GM18868 (cell line): ENCODE measurements at regions not wholly inside any gene's neighbourhood (a gene's known extent, or its start where the extent isn't known, plus 50 kb on each side); places are given as distances from the start of the nearest gene placed in this dataset.
"Not testable (repeated sequence)": the region's sequence is repeated elsewhere in the genome, so short reads cannot be mapped to it uniquely, and the experiment has no call there.

Source experiments
- ATAC-seq: cut with Tn5 transposase; IDR thresholded peaks from one replicate; pipeline ENCODE4 v1.9.1; 2021; ENCODE audit warnings: mild to moderate bottlenecking, moderate library complexity; ENCODE audit not compliant: unreplicated experiment

DNA sequence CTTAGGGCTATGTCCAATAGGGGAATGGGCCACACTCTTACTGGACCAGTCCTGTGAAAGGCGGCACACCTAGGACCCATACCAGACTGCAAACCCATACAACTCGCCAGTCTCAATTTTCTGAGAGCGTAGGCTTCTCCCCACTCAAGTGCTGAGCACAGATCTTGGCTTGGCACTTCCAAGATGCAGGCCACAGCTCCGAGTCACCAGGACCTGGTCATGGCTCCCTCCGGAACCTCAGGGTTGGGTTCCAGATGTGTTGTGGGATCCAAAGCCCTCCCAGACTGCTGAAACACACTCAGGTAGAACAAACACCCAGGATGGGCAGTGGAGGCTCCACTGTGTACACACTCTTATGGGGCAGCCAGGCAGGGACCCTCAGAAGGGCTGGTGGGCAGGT lies 103.3 kb downstream of the TMEM144 start:
- ATAC-seq = no peak

DNA sequence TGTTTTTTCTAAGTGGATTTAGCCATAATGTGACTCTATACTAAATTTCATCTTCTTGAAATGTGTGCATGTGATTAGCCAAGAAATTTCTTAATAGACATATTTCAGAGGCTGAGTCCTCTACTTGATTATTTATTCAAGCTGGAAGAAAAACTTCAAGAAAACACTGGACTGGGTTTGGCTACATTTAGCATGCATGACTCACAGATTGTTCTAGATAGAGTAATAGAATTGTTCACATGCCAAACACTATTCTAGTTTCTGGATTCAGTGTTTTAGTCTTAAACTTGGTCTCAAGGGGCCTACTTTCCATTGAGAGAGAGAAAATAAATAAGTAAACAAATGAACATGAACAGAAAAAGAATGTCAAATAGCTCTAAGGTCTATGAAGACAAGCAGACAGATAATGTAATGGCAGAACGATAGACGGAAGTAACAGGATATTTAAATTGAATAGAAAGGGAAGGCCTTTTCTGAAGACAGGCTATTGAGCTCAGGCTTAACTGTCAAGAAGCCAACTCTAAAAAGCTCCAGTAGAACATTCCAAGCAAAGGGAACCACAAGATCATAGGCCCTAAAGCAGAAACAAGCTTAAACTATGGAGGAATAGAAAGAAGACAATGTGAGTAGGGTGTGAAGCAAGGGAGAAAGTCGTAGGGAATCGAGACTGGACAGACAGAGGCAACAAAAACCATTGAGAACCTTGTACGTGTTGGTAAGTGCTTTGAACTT lies 104.6 kb downstream of the TMEM144 start:
- no peak for ATAC-seq

DNA sequence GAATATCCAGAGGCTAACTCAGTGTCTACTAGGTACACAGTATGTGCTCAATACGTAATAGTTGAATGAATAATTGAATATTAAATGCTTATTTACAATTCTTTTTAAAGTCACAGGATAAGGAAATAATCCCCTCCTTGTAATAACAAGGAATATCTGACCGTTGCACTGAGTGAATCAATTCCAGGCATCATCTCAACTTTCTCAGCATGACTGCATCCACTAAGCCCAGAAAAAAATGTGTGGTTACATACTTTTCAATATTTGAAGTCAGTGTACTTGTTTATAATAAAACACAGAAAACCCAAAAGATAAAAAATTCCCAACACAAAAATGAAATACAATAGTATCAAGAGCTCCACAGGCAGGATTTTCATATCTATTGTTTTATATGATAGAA lies 105.4 kb downstream of the TMEM144 start:
- ATAC-seq = no peak

DNA sequence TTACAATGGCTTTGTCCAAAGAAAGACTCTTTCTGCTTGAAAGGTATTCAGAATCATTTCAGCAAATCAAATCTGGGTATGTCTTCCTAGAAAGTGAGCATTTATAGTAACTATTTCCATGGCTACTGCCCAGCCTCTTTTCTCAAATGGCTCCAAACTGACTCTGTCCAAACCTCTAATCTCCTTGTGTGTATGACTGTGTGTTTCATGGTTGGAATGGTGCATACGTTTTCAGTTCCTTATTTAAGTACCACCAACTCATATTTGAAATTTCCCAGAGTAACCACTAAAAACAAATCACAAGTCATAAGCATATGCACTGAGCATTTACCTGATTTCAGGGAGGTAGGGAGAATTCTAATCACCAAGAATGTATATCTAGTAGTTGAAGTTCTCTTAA lies 106.0 kb downstream of the TMEM144 start:
- ATAC-seq = peak; percentile 90

DNA sequence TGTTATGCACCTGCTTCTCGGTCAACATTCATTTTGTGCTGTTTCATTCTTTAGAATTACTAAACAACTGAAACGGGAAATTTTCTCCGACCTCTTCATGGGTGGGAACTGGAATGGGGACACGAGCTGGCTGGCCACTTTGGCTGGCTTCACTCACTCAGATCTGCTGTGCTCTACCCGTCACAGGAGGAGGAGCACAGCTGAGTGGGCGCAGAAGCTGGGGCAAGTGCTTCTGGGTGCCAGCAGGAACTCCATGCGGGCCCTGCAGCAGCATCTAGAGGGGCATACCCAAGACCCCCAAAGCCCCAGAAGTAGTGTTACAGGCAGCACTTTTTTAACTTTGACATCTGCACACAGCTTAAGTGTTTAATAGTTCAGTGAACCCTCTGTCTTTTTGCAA lies 109.6 kb downstream of the TMEM144 start:
- ATAC-seq = no peak

DNA sequence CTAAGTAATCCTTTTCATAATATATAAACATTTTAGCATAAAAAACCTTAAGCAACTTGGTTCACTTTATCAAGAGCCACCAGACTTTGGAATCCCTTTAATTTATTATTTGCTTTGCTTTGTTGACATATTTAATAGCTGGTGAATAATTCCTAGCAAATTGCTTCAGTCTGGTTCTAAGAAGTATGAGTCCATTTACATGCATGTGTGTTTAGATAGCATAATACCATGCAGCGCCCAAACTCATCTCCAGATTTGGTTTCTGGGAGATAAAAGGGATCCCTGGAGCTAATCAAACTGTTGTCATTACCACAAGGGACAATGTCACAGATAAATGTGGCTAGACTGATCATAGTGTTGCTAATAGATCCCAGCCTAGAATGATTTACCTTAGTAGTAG lies 111.8 kb downstream of the TMEM144 start:
- no peak for ATAC-seq

DNA sequence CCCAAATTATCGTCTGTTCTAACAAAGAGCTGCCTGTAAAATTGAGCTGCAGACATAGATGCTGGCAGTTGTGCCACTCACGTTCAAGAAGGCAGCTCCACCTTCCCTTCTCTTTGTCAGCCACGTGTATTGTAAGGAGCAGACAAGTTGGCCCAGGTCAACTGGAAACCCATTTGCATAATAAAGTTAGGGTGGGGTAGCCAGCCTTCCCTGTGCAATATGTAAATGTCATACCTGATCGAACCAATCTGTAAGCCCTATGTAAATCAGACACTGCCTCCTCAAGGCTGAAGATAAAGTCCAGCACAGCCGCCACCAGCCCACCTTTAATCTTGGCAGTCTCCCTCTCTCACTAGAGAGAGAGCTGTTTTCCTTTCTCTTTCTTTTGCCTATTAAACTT lies 117.2 kb downstream of the TMEM144 start:
- no peak for ATAC-seq

DNA sequence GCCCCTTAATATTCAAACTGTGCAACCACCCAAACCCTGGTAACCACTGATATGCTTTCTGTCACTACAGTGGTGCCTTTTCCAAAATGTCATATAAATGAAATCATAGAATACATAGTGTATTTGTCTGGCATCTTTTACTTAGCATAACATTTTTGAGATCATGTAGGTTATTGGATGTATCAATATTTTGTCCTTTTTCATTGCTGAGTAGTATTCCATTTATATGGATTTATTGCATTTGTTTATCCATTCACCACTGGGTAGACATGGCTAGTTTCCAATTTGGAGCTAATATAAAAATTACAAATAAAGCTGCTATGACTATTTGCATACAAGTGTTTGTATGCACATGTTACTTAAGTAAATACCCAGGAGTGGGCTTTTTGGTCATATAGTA lies 121.6 kb downstream of the TMEM144 start:
- no peak for ATAC-seq

DNA sequence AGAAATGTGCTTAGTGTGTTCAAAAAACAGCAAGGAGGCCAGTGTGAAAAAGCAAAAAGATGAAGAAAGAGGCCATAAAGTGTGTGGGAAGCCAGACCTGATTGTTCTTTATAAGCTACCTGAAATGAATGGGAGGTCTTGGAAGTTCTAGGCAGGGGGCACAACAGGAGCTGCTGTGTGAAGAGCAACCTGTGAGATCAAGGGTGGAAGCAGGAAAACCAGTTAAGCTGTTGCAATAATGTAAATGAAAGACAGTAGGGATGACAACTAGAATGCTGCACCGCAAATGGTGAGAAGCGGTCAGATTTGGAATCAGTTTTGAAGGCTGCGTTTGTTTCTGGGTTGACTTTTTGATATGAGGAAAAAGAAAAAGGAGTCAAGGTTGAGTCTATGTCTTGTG lies 123.5 kb downstream of the TMEM144 start:
- ATAC-seq = no peak

DNA sequence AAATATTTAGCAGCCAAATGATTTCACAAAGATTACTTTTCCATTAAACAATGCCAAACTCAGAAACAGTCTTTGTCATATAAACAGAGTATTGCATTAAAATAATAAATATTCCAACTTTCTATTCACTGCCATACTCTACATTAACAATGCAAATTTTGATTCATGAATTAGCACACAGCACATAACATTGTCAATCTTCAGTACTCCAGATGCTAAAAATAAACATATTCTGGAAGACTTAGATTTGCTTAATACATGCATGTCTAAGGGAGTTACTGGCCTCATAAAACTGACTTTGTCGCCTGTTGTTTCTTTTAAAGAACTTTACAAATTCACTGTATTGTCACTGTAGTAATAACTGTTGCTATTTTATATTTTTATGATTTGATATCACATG lies 131.6 kb downstream of the TMEM144 start:
- no peak for ATAC-seq

DNA sequence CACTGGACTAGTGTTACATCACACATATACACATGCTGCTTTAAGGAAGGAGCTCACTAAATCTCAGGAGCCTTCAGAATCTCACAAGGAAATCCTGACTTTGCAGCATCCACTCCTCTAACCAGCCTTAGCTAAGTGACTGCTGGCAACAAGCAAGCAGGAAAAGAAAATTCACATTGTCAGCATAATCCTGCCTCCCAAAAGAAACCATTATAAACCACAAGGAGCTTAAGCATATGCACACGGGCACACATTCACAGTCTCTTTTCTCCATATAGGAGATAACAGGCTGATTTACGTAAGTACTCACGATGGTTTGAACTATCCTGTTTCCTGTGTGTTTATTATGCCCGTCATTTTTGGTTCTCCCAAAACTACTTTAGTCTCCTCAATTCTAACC lies 136.3 kb downstream of the TMEM144 start:
- no peak for ATAC-seq

DNA sequence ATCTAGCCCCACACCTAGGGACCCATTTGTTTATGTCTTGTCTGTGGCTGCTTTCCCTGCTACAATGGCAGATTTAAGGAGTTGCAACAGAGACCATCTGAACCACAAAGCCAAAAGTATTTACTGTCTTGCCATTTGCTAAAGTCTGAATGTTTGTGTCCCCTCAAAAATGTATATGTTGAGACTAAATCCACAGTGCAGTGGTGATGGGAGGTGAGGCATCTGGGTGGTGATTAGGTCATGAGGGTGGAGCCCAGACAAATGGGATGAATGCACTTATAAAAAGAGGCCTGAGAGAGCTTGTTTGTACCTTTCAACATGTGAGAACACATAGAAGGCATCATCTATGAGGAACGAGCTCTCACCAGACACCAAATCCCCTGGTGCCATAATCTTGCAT lies 137.3 kb downstream of the TMEM144 start:
- no peak for ATAC-seq

DNA sequence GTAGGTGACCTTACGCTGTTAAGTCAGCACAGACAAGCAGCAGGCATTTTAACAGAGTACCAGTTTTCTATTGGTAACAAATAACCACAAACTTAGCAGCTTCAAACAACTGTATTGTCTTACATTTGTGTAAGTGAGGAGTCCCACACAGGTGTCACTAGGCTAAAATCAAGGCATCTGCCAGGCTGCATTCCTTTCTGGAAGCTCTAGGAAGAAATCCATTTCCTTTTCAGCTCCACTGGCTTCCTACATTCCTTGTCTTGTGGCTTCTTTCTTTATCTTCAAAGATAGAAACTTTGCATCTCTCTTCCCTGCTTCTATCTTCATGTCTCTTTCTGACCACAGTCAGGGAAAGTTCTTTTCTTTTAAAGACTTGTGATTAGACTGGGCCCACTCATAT lies 139.9 kb downstream of the TMEM144 start:
- no peak for ATAC-seq

DNA sequence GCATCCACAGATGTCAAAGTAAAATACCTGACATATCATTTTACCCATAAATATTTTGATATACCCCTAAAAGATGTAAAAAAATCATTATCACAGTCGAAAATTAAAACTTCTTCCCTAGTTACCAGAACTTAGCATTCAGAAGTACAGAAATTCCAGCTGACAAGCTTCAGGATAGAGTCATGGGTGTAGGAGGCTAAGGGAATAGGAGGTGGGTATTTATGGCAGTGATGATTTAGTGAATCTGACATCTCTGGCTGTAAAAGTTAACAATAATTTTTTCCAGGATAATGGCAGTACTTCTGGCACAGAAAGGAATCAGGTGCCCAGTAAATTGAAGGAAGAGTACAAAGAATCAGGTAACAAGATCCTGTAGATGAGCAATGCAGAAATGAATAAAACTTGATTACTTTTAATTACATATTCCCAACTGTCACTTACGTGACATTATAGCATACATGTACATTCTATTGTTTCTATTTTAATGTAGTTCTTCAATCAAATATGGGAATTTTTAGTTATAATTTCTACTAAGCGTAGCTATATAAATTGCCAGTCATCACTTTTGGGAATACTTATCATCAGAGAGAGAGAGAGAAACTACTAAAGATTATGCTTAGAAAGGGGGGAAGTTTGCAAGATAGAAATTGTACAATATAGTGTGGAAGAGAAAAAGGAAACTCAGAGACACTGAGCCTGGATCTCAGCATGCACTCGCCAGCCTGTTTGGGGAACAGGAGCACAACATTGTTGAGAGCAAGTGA lies 143.4 kb downstream of the TMEM144 start:
- no peak for ATAC-seq

DNA sequence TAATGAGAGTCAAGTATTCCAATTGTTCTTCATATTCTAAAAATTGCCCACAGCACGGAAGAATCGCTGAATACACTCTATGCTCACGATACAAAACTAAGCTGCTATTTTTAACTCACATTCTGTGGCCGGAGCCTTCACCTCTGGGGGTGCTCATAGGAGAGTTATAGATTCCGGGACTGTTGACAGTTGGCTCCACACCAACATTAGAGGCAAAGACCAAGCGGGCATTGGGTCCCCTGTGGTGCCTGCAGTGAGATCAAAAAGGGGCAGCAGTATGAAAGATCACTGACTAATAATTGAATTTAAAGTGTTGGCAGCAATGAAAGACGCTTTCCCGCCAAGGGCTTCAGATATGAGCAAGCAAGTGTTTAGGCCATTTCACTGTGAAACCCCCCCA lies 146.0 kb downstream of the TMEM144 start:
- no peak for ATAC-seq

DNA sequence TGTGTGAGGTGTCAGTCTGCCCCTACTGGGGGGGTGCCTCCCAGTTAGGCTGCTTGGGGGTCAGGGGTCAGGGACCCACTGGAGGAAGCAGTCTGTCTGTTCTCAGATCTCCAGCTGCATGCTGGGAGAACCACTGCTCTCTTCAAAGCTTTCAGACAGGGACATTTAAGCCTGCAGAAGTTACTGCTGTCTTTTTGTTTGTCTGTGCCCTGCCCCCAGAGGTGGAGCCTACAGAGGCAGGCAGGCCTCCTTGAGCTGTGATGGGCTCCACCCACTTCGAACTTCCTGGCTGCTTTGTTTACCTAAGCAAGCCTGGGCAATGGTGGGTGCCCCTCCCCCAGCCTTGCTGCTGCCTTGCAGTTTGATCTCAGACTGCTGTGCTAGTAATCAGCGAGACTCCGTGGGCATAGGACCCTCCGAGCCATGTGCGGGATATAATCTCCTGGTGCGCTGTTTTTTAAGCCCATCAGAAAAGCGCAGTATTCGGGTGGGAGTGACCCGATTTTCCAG lies 153.7 kb upstream of the RXFP1 start:
- ATAC-seq = not testable (repeated sequence)

DNA sequence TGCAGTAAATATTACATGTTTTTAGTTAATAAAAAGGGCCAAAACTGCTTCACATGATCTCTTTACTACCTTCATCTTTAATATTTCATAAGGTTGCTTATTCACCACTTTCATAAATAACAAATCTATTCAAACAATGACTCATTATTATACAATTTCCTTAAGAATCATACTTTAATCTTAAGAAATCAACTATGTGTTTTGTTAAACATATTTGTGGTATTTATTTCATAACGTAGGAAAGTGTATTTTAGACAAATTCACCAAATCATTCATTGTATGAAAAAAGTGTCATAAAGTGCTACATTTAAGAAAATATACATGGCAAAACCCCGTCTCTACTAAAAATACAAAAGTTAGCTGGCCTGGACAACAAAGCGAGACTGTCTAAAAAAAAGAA lies 150.5 kb upstream of the RXFP1 start:
- ATAC-seq = no peak

DNA sequence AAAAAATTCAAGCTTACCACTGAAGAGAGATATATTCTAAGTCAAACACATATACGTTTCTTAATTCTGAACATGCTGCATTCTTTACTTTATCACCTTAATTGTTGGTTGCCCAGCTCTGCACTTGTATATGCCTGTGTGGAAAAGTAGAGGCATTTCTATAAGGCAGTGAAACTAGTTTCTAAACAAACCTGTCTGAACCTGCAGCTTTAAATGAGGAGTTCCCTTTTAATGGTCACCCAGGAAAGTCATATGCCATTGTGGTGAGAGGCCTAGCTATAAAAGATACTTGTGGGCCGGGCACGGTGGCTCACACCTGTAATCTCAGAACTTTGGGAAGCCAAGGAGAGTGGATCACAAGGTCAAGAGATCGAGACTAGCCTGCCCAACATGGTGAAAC lies 147.4 kb upstream of the RXFP1 start:
- no peak for ATAC-seq

DNA sequence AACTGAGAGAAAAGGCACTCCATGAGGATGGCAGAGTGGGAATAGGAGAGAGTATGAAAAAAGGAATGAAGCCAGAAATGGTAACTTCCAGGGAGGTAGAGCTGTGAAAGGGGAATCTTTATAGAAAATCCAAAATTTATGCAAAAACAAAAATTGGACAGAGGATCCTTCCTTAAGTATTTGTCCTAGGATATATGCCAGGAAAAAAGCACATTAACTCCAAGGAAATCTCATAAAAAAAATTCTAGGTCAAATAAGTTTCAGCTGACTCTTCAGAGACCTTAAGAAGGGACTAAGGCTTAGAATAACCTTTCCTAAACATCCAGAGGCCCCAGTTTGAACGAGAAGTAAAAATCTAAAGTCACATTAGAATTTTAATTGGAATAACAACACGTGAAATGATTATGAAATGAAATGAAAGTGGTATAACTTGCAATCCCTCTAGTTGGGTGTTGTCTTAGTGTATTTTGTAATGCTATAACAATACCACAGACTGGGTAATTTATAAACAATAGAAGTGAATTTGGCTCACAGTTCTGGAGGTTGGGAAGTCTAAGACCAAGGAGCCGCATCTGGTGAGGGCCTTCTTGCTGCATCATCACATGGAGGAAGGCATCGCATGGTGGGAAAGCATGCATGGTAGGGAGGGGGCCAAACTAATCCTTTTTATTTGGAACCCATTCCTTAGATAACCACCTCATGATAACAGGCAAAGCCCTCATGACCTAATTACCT lies 145.4 kb upstream of the RXFP1 start:
- no peak for ATAC-seq

DNA sequence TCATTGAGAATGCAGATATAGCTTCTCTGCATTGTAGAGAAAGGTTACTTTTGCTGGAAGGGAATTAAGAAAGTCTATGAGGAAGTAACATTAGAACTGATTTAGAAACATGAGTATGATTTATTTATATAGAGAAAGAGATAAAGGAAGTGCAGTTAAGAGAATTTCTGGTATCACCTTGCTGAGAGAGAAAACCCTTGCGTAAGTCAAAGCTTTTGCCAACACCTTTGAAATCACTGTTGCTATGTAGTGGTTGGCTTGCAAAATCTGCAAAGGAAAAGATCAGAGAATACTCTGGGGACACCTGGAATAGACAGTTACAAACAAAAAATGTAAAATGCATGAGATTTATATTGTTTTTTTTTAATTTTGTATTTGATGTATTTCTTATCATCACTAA lies 137.3 kb upstream of the RXFP1 start:
- ATAC-seq = no peak

DNA sequence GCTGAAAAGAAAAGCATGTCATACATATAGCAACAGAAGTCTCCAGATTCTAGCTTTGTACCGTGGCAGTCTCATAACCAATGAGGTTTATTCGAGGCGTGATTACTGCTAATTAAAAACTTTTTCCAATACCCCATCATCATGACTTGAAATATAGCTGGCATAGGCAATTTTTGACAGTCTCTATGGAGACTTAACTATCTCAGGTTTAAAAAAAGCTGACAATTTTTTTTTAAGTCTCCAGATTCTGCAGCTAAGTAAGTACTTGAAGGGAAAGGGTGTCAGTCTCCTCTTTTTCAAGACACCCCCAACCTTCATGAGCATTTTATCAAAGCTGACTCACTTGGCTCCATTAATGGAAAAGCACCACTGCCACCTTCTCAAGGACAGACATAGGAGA lies 126.3 kb upstream of the RXFP1 start:
- no peak for ATAC-seq

DNA sequence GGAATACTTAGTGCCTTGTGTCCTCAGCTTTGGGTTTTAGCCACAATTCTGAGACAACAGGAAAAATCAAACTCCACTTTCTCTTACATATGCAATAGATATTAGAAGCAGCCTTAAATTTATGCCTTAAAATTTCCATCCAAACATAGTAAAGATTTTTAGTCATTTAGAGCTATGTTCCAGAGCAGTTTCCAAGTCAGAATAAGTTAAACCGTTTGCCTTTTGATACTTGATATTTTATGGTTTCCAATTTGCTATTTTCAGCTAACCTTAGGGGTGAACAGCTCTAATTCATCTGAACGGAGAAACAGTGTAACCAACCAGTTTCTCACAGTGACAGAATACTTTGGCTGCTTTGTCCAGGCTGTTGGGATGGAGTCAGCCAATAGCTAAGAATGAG lies 125.8 kb upstream of the RXFP1 start:
- ATAC-seq = no peak
